C4-2B (cell line): ENCODE measurements at regions not wholly inside any gene's neighbourhood (a gene's known extent, or its start where the extent isn't known, plus 50 kb on each side); places are given as distances from the start of the nearest gene placed in this dataset.

Experiments
- ZFX ChIP-seq: fragments of 450-650 bp; IDR thresholded peaks from 2 replicates; pipeline ENCODE4 v1.6.1; 2017
- TF ChIP-seq, protein P1 (sequence below): fragments of 450-650 bp; conservative IDR thresholded peaks from 2 replicates; pipeline ENCODE4 v1.5.1; 2017; ENCODE audit warnings: mild to moderate bottlenecking

DNA sequence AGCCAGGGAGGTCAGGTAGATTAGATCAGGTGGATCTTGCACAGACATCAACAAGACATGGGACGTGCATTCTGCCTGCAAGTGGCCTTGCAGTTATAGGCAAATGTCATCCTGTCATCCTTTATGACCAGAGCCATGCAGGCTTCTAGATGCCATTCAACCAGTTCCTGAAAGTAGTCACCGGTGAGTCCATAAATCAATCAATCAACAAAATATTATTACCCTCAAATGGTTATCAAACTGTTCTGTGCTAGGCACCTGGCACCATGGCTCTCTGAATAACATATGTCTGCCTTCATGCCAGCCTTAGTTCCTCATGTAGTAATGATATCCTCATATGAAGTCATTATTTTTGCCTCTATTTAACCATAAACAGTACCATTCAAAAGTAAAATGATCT, 146.9 kb downstream of the TOMM20 start:
- TF ChIP-seq, protein P1, sequence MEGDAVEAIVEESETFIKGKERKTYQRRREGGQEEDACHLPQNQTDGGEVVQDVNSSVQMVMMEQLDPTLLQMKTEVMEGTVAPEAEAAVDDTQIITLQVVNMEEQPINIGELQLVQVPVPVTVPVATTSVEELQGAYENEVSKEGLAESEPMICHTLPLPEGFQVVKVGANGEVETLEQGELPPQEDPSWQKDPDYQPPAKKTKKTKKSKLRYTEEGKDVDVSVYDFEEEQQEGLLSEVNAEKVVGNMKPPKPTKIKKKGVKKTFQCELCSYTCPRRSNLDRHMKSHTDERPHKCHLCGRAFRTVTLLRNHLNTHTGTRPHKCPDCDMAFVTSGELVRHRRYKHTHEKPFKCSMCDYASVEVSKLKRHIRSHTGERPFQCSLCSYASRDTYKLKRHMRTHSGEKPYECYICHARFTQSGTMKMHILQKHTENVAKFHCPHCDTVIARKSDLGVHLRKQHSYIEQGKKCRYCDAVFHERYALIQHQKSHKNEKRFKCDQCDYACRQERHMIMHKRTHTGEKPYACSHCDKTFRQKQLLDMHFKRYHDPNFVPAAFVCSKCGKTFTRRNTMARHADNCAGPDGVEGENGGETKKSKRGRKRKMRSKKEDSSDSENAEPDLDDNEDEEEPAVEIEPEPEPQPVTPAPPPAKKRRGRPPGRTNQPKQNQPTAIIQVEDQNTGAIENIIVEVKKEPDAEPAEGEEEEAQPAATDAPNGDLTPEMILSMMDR, result no peak
- TF ChIP-seq ZFX, result no peak
